ENCODE measurements at regions not wholly inside any gene's neighbourhood (a gene's known extent, or its start where the extent isn't known, plus 50 kb on each side); places are given as distances from the start of the nearest gene placed in this dataset.

DNA sequence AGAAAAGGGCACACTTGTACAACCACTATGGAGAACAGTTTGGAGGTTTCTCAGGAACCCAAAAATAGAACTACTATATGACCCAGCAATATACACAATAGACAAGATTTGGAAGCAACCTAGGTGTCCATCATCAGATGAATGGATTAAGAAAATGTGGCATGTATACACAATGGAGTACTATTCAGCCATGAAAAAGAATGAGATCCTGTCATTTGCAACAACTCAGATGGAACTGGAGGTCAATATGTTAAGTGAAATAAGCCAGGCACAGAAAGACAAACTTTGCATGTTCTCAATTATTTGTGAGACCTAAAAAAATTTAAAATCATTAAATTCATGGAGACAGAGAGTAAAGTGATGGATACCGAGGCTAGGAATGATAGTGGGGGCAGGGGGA, 118.8 kb downstream of the ZNF467 start:
- TF ChIP-seq, protein P1, sequence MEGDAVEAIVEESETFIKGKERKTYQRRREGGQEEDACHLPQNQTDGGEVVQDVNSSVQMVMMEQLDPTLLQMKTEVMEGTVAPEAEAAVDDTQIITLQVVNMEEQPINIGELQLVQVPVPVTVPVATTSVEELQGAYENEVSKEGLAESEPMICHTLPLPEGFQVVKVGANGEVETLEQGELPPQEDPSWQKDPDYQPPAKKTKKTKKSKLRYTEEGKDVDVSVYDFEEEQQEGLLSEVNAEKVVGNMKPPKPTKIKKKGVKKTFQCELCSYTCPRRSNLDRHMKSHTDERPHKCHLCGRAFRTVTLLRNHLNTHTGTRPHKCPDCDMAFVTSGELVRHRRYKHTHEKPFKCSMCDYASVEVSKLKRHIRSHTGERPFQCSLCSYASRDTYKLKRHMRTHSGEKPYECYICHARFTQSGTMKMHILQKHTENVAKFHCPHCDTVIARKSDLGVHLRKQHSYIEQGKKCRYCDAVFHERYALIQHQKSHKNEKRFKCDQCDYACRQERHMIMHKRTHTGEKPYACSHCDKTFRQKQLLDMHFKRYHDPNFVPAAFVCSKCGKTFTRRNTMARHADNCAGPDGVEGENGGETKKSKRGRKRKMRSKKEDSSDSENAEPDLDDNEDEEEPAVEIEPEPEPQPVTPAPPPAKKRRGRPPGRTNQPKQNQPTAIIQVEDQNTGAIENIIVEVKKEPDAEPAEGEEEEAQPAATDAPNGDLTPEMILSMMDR (IDR thresholded peaks at IDR 0.05; ENCODE audit: poor library complexity): no peak
- TF ChIP-seq EZH2 (IDR thresholded peaks at IDR 0.05; ENCODE audit: borderline replicate concordance): no peak
- no peak for TF ChIP-seq EZH2phosphoT487 (IDR thresholded peaks at IDR 0.05; ENCODE audit: low read depth, severe bottlenecking, unreplicated experiment)
